ENCODE measurements at regions not wholly inside any gene's neighbourhood (a gene's known extent, or its start where the extent isn't known, plus 50 kb on each side); places are given as distances from the start of the nearest gene placed in this dataset.

- no peak for DNase-seq
These were observed 306.0 kb upstream of the MARCKS start for GRCh38 chr6:113551168-113551567.

GRCh38 chr6:113556775-113557174 lies 300.4 kb upstream of the MARCKS start:
- DNase-seq: no peak

- DNase-seq: no peak
These were observed 298.7 kb upstream of the MARCKS start for GRCh38 chr6:113558431-113558830.

GRCh38 chr6:113558966-113559365 lies 298.2 kb upstream of the MARCKS start:
- DNase-seq: no peak

- no peak for DNase-seq
These were observed 296.8 kb upstream of the MARCKS start for GRCh38 chr6:113560376-113560775.

GRCh38 chr6:113560908-113561307 lies 296.2 kb upstream of the MARCKS start:
- no peak for DNase-seq

- no peak for DNase-seq
These were observed 294.9 kb upstream of the MARCKS start for GRCh38 chr6:113562248-113562647.

- DNase-seq: no peak
These were observed 292.6 kb upstream of the MARCKS start for GRCh38 chr6:113564371-113565171.

- DNase-seq: no peak
These were observed 291.8 kb upstream of the MARCKS start for GRCh38 chr6:113565306-113565705.

- no peak for DNase-seq
These were observed 287.0 kb upstream of the MARCKS start for GRCh38 chr6:113570161-113570560.

- no peak for DNase-seq
These were observed 286.5 kb upstream of the MARCKS start for GRCh38 chr6:113570641-113571040.

- no peak for DNase-seq
These were observed 283.0 kb upstream of the MARCKS start for GRCh38 chr6:113574147-113574546.

- DNase-seq: no peak
These were observed 280.8 kb upstream of the MARCKS start for GRCh38 chr6:113576310-113576709.

GRCh38 chr6:113578691-113579090 lies 278.5 kb upstream of the MARCKS start:
- DNase-seq: no peak

- no peak for DNase-seq
These were observed 272.4 kb upstream of the MARCKS start for GRCh38 chr6:113584767-113585166.

- no peak for DNase-seq
These were observed 271.9 kb upstream of the MARCKS start for GRCh38 chr6:113585246-113585645.

GRCh38 chr6:113586413-113587077 lies 270.6 kb upstream of the MARCKS start:
- no peak for DNase-seq

GRCh38 chr6:113587078-113587699 lies 270.0 kb upstream of the MARCKS start:
- DNase-seq: no peak

GRCh38 chr6:113588646-113589045 lies 268.5 kb upstream of the MARCKS start:
- DNase-seq: no peak

GRCh38 chr6:113591896-113592827 lies 265.0 kb upstream of the MARCKS start:
- DNase-seq: no peak

- DNase-seq: no peak
These were observed 262.4 kb upstream of the MARCKS start for GRCh38 chr6:113594726-113595125.

GRCh38 chr6:113595911-113596376 lies 261.2 kb upstream of the MARCKS start:
- DNase-seq: no peak

Data from stimulated activated CD4-positive, alpha-beta T cell treated with anti-CD3 and anti-CD28 coated beads, Interleukin-1b, Interleukin-23, amount 100 ng/mL, for 48 hours (primary cell).